ENCODE measurements at regions not wholly inside any gene's neighbourhood (a gene's known extent, or its start where the extent isn't known, plus 50 kb on each side); places are given as distances from the start of the nearest gene placed in this dataset.

DNA sequence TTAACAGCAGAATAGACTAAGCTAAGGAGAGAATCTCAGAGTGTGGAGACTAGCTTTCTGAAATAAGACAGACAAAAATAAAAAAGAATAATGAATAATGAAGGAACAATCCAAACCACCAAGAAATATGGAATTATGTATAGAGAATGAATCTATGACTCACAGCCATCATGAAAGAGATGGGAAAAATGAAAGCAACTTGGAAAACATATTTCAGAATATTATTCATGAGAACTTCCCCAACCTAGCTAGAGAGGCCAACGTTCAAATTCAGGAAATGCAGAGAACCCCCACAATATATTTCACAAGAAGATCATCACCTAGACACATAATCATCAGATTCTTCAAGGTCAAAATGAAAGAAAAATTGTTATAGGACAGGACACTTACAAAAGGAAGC lies 349.0 kb upstream of the MPDZ start:
- Histone ChIP-seq H3K36me3 (ENCODE audit: control insufficient read depth, insufficient read depth, low read length) (no peaks in the 10 kb centered on the region), H3K27me3 (replicated peaks; ENCODE audit: control insufficient read depth, insufficient read depth, low read length) (no peaks in the 10 kb centered on the region)
- TF ChIP-seq, protein P1, sequence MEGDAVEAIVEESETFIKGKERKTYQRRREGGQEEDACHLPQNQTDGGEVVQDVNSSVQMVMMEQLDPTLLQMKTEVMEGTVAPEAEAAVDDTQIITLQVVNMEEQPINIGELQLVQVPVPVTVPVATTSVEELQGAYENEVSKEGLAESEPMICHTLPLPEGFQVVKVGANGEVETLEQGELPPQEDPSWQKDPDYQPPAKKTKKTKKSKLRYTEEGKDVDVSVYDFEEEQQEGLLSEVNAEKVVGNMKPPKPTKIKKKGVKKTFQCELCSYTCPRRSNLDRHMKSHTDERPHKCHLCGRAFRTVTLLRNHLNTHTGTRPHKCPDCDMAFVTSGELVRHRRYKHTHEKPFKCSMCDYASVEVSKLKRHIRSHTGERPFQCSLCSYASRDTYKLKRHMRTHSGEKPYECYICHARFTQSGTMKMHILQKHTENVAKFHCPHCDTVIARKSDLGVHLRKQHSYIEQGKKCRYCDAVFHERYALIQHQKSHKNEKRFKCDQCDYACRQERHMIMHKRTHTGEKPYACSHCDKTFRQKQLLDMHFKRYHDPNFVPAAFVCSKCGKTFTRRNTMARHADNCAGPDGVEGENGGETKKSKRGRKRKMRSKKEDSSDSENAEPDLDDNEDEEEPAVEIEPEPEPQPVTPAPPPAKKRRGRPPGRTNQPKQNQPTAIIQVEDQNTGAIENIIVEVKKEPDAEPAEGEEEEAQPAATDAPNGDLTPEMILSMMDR (IDR thresholded peaks at IDR 0.05; ENCODE audit: insufficient read depth, low read length, poor library complexity, severe bottlenecking): no peak

DNA sequence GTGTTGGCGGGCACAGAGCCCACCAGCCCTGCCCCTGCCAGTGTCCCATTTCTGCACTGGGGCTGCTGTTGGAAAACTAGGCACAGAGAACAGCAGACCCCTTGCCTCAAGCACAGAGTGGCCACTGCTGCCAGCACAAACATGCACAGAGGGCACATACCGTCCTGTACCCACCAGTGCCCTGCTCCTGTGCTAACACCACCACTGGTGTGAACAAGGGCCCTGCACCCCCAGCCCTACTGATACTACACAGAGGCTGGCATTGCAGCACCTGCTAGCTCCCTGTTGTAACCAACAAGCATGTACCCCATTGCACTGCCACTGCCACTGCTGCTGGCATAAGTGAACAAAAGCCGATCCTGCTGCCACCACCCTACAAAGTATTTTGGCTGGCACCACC lies 348.0 kb upstream of the MPDZ start:
- TF ChIP-seq, protein P1 (IDR thresholded peaks at IDR 0.05; ENCODE audit: insufficient read depth, low read length, poor library complexity, severe bottlenecking): no peak
- Histone ChIP-seq H3K4me3 (replicated peaks; ENCODE audit: low read depth, low read length) (no peak overlapping the region), H3K27me3 (replicated peaks; ENCODE audit: control insufficient read depth, insufficient read depth, low read length) (no peaks in the 10 kb centered on the region), H3K36me3 (ENCODE audit: control insufficient read depth, insufficient read depth, low read length) (no peaks in the 10 kb centered on the region)
- no peak for DNase-seq (ENCODE audit: extremely low read depth, insufficient read length)

More for the DNA sequence above, 349.0 kb upstream of the MPDZ start:
- H3K4me3 ChIP-seq (replicated peaks; ENCODE audit: low read depth, low read length): no peak overlapping the region
- no peak for DNase-seq (ENCODE audit: extremely low read depth, insufficient read length)

DNA sequence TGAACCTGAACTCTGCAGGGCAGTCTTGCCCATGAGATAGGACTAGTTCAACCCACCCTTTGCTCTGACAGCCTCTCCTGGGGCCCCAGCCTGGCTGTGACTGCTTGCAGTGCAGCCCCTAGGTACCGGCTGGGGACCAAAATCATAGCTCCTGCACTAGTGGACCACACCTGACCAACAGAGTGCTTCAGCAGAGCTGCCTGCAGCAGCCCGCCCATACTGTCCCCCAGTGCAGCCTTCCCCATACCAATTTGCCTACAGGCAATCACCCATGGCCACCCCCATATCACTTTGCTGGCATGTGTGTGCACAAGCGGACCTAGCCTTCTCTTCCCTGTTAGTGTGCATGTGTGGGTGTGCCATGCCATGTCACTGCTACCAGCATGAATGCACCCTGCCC lies 347.6 kb upstream of the MPDZ start:
- Histone ChIP-seq H3K27me3 (replicated peaks; ENCODE audit: control insufficient read depth, insufficient read depth, low read length) (no peaks in the 10 kb centered on the region), H3K36me3 (ENCODE audit: control insufficient read depth, insufficient read depth, low read length) (no peaks in the 10 kb centered on the region), H3K4me3 (replicated peaks; ENCODE audit: low read depth, low read length) (no peak overlapping the region)
- DNase-seq (ENCODE audit: extremely low read depth, insufficient read length): no peak
- TF ChIP-seq, protein P1 (IDR thresholded peaks at IDR 0.05; ENCODE audit: insufficient read depth, low read length, poor library complexity, severe bottlenecking): no peak

DNA sequence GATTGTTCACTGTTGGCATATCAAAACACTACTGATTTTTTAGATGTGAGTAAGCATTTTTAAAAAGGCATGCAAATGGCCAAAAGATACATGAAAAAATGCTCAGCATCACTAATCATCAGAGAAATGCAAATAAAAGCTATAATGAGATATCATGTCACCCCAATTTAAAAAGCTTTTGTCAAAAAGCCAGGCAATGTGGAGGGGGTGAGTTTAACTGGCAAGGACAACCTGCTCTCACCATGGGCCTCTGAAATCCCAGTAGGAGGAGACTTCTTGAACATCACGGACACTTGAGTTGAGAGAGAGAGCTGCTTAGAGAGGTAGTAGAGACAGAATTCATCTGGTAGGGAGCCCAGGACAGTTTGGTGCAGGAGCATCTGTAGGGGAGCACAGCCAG lies 347.1 kb upstream of the MPDZ start:
- TF ChIP-seq, protein P1 (IDR thresholded peaks at IDR 0.05; ENCODE audit: insufficient read depth, low read length, poor library complexity, severe bottlenecking): no peak
- no peaks in the 10 kb centered on the region for H3K27me3 ChIP-seq (replicated peaks; ENCODE audit: control insufficient read depth, insufficient read depth, low read length)
- H3K4me3 ChIP-seq (replicated peaks; ENCODE audit: low read depth, low read length): no peak overlapping the region
- H3K36me3 ChIP-seq (ENCODE audit: control insufficient read depth, insufficient read depth, low read length): no peaks in the 10 kb centered on the region
- DNase-seq (ENCODE audit: extremely low read depth, insufficient read length): no peak

DNA sequence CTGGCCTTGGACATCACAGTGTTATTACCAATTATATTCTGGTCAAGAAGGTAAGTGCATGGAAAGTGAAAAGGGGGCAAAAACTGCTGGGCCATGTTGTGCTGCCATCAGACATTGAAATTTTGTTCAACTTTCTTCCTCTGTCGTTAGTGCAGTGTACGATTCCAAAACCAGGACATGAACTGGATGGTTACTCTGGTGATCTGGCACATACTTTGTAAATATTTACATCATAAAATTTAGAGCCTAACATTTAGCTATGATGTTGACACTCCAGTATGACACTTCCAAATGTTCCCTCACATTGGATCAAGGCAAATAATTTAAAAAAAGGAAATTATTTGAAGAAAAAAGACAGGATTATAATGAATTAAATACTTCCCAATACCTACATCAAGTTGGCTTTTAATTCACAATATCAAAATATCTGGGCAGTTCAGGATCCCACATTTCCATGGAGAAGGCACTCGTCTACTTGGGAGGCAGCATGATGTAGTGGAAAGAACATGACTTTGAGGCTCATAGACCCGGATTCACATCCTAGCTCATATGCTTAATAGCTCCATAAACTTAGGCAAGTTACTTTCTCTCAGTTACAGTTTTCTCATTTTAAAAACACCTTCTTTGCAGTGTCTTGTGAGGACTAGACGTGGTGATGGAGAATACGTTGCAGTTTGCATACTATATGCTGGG lies 342.5 kb upstream of the MPDZ start:
- Histone ChIP-seq H3K4me3 (replicated peaks; ENCODE audit: low read depth, low read length) (no peak overlapping the region), H3K36me3 (ENCODE audit: control insufficient read depth, insufficient read depth, low read length) (no peaks in the 10 kb centered on the region), H3K27me3 (replicated peaks; ENCODE audit: control insufficient read depth, insufficient read depth, low read length) (no peaks in the 10 kb centered on the region)
- TF ChIP-seq, protein P1 (IDR thresholded peaks at IDR 0.05; ENCODE audit: insufficient read depth, low read length, poor library complexity, severe bottlenecking): no peak
- DNase-seq (ENCODE audit: extremely low read depth, insufficient read length): no peak
